ENCODE measurements at regions not wholly inside any gene's neighbourhood (a gene's known extent, or its start where the extent isn't known, plus 50 kb on each side); places are given as distances from the start of the nearest gene placed in this dataset.

DNA sequence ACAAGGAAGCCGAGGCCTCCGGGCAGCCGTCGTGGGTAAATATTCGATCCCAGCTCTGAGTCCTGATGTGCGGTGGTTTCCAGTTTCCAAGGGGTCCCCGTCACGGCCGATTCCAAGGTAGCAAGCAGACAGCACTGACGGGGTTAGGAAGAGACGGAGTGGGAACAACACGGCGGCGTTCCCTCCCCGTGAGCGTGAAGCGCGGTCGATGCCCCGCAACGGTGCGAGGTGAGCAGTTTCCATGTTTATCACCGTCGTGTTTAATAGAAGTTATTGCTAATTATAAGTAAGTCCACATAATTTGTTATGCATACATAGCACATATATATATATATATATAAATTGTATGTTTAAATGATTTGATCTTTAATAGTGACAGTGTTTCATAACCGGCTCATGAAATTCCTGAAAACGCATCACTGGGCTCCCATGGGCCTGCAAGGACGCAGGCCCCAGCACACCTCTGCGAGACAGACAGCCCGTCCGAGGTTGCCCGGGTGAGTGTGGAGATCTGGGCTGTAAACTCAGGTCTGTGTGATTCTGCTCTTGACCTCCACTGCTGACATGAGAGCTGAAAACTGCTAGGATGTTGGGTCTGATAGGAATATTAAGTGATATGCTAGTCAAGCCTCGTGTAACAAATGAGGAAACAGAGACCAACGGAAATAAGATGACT is 243.5 kb upstream of the SALL3 start:
- no peak for DNase-seq (ENCODE audit: low read depth, low spot score)

DNA sequence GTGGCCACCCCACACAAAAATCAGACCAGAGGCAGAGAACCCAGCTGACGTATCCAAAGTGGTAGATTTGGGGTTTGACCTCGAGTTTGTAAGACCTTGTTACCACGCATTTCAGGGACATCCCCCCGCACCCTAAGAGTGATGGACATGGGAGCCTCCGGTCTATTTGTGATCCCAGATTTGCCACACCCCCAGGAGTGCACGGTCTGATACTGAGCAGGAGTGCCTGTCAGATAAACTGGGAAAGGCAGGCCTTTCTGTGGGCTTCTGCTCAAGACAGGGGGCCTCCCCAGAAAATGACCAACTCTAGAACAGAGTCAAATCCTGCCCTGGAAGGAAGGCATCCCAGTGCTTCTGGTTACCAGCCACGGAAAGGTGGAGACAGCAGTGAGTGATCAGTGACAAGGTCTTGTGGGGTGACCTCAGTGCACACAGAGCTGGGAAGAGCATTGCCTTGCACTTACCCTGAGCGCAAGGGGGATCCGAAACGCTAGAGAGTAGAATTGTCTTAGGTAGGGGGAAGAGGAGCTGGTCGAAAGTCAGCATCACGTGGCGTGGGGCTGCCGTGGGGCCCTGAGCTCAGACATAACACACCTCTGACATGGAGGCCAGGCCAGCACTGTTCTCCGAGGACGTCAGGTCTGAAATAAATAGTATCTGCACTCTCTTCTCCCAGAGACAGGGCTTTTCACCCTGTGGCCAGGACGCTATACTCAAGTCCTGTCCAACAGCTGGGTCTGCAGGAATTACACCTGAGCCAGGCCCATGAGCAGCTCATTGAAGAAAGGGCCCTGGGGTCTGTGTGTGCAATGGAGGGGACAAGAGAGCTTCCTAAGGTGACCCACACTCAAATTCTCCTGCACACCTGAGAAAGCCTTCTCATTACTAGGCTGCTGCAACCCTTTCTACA is 242.4 kb upstream of the SALL3 start:
- no peak for DNase-seq (ENCODE audit: low read depth, low spot score)

DNA sequence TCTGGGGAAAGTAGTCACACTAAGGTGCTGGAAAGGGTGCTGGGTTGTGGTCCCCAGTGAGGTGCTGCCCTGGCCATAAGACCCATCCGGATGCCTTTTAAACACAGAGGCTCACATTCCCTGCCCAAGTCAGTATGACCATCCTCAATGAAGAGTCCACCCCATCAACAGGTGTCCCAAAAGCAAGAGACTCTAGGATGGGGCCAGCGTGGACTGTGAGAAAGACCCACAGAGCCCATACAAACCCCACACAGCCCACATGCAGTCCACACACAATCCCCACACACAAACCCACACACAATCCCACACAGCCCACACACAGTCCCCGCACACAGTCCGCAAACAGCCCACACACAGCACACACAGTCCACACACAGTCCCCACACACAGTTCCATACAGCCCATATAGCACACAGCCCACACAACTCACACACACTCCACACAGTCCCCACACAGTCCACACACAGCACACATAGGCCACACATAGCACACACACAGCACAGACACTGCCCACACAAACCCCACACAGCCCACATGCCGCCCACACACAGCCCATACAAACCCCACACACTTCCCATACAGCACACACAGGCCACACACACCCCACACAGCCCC is 241.4 kb upstream of the SALL3 start:
- no peak for DNase-seq (ENCODE audit: low read depth, low spot score)

DNA sequence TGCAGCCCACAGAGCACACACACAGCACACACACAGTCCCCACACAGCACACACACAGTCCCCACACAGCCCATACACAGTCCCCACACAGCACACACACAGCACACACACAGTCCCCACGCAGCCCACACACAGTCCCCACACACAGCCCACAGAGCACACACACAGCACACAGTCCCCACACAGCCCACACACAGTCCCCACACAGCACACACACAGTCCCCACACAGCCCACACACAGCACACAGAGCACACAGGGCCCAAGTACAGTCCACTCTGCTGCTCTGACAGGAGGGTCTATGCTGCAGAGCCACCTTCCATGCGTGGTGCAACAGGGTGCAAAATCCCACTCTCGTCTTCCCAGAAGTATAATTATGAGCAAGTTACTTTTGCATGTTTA is 240.5 kb upstream of the SALL3 start:
- no peak for DNase-seq (ENCODE audit: low read depth, low spot score)

DNA sequence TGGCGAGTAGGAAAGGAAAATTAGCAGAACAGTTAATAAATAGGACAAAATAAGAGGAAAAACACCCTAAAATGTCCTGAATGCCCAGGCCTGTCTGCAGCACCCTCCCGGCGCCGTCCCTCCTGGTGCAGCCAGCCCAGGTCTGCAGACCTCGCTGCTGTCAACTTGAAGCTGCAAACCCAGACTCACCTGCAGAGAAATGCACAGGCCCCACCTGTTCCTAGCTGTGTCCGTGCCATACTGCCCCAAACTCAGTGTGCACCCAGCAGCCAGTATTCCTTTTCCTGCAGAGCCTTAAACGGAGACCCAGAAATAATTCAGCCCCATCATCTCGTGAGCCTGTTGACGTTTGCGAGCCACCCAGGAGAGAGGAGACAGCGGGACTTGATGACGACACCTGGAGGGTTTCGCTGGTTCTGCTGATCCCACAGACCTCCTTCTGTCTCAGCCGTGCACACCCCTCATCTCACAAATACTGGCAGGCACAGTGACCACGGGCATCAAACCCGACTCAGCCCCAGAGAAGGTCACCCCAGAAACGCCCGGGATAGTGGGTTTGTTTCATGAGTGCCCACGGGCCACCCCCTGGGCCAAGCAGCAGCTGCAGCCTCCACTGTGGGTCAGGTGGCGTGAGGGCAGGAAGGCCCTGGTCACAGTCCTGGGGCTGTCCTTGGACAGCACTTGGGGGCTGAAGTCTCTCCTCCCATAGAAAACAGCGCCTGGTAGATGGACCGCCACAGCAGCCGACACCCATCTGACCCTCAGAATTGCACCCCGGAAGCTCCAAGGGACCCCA is 239.5 kb upstream of the SALL3 start:
- no peak for DNase-seq (ENCODE audit: low read depth, low spot score)

DNA sequence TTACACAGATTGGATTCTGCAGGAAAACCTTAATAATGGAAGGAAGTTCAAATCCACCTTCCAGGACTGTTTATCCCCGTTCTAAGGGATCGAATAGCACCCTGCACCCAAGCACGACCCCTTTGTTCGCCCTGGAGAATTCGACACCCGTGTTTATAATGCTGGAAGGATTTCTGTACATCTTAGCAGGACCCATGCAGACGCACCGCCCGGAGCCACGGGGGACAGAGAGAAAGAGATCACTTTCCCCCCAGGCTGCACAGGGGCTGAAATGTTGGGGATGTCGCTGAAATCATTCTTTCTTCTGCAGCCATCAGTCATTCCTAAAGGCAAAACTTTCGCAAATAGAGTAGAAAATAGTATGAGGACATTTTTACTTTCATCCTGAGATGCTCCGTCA is 238.7 kb upstream of the SALL3 start:
- DNase-seq (ENCODE audit: low read depth, low spot score), result no peak

DNA sequence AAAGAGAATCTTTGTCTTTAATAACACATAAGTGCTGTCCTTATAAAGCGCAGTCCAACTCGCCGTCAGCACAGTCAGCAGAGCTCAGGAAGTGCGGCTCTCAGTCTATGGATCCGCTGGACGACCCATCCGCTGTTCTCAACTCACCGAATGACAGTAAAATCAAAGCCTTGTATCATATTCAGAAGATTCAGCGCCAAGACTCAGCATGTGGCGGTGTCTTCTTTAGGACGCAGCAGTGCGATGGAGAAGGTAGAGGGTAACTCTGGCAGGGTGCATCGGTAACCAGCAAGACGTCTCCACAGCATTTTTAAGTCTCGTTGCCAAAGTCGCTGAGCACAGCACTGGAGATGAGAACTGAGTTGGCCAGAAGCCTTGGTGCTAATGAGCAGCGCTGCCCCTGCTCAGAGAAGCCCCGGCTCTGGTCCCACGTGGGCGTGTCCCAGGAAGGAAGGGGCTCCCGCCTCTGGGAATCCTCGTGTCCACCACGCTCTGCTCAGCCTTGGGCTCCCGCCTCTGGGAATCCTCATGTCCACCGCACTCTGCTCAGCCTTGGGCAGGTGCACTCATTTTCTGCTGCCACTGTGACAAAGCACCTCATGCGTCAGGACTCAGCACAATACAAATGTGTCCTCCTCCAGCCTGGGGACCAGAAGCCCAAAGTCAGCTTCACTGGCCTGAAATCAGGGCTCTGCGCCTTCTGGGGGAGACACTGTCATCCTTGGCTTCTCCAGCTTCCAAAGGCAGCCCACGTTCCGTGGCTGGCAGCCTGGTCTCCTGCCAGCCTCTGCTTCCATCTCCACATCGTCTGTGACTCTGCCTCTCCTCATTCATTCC is 238.0 kb upstream of the SALL3 start:
- no peak for DNase-seq (ENCODE audit: low read depth, low spot score)

DNA sequence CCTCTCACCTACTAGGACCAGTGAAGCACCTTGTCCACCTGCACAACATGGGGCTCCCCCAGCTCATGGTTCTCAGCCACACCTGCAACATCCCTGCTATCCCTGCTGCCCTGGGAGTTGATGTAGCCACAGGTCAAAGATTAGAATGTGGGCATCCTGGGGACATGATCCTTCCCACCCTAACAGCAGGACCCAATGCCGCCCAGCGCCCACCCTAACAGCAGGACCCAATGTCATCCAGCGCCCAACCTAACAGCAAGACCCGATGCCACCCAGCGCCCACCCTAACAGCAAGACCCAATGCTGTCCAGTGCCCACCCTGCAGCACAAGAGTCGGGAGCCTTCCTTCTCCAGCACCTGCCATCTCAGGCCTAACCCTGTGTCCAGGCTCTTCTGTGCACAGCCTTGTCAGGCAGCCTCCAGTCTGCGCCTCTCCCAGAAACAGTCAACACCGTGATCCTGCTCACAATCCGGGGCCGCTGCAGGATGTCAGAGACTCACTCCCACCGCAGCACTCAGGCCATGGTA is 237.3 kb upstream of the SALL3 start:
- no peak for DNase-seq (ENCODE audit: low read depth, low spot score)

DNA sequence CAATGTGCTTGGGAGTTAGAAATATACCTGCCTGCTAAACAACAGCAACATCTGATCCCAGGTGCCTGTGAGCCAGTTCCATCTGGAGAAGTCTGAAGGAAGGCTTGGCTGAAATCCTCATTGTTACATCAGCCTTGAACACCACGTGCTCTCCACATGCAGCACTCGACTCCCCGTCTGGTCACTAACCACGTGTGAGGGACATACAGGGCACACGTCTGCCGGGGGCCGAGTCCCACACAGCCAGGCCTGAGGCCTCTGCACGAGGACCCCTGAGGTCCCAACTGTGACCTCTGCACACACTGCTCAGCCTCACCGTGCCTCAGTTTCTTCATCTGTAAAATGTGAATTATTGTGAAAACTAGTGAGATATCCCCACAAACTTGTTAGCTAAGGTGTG is 236.5 kb upstream of the SALL3 start:
- DNase-seq (ENCODE audit: low read depth, low spot score), result no peak

DNA sequence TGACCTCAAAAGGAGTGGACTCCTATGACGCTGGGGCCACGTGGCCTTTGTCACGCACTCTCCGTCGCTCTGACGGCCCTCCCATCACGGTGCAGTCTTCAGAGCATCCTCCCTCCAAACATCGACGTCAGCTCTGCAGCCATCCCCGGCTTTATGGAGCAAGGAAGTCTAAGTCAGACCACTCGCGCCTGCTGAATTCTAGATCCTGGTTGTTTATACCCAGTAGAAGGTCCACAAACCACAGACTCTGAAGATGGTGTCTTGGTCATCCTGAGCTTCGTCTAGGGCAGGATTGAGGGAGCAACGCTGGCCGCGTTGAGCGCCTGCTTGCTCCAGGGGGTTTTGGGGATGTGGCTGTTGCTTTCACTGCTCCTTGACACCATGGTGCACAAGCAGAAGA is 228.0 kb upstream of the SALL3 start:
- DNase-seq (ENCODE audit: low read depth, low spot score), result no peak

DNA sequence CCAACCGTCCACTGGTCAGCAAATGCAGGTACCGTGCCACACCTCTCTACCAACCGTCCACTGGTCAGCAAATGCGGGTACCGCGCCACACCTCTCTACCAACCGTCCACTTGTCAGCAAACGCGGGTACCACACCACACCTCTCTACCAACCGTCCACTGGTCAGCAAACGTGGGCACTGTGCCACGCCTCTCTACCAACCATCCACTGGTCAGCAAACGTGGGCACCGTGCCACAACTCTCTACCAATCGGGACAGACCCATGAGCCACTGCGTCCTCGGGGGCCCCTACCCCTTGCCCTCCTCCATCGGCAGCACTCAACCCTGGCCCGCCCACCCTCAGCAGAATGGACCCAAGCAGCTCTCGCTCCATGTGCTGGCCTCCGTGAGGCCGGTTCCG is 226.4 kb upstream of the SALL3 start:
- no peak for DNase-seq (ENCODE audit: low read depth, low spot score)

DNA sequence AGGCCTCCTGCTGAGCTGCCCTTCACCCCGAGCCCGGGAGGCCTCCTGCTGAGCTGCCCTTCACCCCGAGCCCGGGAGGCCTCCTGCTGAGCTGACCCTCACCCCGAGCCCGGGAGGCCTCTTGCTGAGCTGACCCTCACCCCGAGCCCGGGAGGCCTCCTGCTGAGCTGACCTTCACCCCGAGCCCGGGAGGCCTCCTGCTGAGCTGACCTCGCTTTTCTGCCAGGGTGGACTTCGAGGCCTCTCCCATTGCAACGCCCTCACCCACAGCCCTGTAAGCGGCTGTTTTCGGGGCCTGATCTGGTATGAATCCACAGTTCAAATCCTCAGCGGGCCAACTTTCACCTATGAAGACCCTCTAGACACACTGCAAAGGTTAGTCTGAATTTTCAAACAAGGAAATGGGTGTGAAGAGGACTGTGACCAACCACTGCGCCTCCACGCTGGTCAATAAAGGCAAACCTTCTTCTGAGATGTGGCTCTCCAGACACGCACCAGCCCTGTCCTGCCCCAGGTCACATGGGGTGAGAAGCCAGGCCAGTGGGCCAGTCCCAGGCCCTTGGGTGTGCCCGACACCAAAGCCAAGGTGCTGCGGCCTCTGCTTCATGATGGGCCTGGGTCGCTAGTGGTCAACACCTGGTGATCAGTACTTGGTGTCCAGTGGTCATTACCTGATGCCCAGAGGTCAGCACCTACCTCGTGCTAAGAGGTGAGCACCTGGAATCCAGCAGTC is 225.1 kb upstream of the SALL3 start:
- no peak for DNase-seq (ENCODE audit: low read depth, low spot score)

DNA sequence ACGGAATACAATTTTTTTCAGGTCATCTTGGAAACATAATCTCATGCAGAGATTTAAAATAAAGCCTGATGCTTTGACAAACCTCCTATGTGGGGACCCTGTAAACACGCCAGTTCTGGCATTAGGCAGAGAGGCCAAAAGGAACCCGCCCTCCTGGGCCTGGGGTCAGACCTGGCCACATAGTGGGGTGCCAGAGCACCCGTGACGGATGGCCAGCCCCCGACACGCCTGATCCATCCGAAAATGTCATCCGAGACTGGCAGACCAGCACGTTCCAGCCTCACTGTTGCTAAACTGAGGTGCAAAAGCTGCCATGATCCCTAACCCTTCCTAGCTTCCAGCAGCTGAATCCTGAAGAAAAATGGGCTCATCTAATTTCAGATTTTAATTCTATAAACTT is 222.6 kb upstream of the SALL3 start:
- no peak for DNase-seq (ENCODE audit: low read depth, low spot score)

DNA sequence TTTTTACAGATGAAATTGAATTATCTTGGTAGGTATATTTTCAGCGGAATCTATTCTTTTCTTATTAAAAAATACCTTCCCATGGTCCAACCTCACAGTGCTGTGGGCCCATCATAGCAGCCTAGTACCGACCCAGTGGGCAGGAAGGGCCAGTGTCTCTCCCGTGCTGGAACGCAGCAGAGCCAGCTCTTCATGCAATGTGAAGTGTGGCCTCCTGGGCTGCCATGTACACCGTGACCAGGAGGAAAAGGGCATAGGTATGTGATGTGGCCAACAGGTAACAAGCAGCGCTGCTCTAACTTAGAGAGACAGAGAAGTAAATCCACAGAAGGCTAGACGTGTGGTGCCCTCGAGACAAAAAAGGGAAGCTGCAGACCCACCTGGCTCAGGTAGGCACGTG is 221.1 kb upstream of the SALL3 start:
- no peak for DNase-seq (ENCODE audit: low read depth, low spot score)

DNA sequence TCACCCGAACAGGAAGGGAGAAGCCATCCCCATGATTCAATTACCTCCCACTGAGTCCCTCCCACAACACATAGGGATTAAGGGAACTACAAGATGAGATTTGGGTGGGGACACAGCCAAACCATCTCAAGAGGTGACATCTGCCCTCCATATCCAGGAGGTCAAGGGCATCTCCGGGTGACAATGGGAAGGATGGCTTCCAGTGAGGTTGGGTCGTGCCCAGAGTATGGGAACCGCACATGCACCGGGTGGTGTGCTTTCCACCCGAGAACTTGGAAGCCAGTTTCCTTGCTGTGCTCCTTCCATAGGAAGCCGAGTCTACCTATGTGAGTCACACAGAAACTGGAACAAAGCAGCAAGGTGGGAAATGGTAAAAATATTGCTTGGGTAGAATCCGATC is 216.9 kb upstream of the SALL3 start:
- DNase-seq (ENCODE audit: low read depth, low spot score), result no peak

DNA sequence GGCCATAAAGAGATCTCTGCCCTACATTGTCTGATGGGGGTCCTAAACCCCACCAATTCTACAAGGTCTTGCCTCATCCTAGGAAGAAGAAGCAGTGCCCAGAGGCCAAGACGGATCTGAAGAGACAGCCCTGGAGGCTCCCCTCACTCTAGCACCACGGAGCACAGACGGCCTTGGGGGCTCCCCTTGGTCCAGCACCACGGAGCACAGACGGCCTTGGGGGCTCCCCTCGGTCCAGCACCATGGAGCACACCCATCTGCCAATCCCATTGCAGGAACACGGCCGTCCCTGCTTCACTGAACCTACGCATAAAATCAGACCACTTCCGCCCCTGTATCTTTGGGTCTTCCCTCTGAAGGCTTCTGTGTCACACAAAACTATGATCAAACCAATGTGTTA is 215.1 kb upstream of the SALL3 start:
- DNase-seq (ENCODE audit: low read depth, low spot score), result no peak

DNA sequence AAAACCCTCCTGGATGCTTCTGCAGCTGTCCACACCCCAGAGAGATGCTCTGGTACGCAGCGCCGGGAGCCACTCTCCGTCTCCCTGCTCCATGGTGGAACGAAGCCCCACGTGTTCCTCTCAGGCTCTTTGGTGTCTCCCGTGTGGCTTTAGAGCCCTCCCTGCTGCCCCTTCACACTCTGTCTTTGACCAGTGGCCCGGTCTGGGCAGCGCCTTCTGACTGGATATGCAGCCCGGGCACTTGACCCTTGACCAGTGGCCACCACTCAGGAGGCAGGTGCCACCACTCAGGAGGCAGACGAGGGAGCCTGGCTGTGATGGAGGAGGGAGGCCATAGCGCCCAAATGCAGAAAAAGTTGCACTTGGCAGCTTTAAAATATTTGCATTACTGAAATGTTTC is 214.5 kb upstream of the SALL3 start:
- DNase-seq (ENCODE audit: low read depth, low spot score), result no peak

DNA sequence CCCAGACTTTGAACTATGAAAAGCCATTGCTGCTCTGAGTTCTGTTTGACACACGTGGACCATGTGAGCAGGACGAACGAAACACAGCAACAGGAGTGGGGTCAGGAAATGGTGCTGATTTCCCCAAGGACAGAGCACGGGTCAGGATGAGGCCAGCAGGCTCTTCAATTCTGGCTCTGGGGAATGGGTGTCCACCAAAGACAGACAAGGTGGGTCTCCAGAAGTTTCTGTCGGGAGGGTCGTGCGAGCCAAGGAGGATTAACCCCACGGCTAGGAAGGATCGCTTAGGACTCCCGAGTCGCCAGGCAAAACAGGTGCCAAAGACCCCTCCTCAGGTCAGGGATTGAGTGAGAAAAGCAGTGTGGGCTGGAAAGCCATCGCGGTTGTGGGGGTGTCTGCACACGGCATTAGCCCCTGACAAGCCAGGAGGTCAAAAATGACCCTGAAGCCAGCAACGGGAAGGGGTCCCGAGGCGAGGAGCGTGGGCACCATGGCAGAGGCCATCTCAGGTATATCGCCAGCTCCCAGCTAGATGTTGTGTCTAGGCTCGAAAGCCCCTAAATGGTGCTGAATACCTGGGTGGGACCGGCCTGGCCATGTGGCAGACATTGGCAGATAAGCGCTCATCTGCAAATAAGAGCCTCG is 213.9 kb upstream of the SALL3 start:
- DNase-seq (ENCODE audit: low read depth, low spot score), result no peak

DNA sequence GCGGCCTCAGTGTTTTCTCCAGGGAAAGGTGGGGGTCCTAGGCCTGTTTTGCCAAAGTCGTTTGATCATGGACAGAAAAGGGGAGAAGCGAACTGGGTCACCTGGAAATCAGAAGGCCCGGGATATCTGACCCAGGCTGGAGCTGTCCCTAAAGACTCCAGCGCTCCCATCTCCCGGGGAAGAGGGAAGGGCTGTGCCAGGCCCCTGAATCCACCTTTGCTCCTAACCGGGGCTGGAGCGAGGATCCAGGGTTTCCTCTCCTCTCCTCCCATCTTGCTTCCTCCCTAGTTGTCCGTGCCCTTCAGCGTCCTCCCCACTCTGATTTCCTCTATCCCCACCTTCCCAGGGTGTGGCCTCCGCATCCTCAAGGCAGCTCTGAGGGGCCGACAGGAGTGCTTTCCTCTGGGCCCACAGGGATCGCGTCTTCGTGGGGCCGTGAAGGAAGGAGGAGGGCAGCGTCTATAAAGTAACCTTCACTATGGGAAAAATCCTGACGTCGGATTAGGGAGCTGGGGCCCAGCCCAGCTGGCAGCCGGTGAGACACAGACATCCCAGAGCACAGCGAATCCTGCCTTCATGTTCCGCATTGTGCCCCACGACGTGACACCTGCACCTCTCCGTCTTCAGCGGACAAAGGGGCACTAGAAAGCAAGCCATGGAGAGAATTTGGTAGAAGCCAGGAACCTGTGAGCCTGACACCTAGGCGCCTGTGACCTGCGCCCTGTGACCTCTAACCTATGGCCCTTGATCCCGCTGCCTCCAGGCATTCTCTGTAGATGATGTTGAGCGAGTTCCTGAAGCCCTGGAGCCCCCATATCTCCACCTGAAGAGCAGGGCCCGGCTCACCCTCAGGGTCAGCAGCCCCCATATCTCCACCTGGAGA is 212.7 kb upstream of the SALL3 start:
- DNase-seq (ENCODE audit: low read depth, low spot score), result no peak

Data from ELF-1 (cell line).